OCI-LY1 (cell line): ENCODE measurements at regions not wholly inside any gene's neighbourhood (a gene's known extent, or its start where the extent isn't known, plus 50 kb on each side); places are given as distances from the start of the nearest gene placed in this dataset.

Source experiments
- H2AFZ ChIP-seq: fragments of 200-600 bp; sonication (generic), shearing (Covaris generic); 2 replicates; pipeline ENCODE4 v1.6.0; 2014; ENCODE audit warnings: antibody characterized with exemption, mild to moderate bottlenecking, low read length
- H3F3A ChIP-seq: fragments of 200-600 bp; sonication (generic), shearing (Covaris generic); 2 replicates; pipeline ENCODE4 v1.6.0; 2014; ENCODE audit warnings: mild to moderate bottlenecking, antibody characterized with exemption, low read length, moderate library complexity; ENCODE audit not compliant: insufficient read depth
- H3K27ac ChIP-seq: fragments of 200-600 bp; sonication (generic); 2 replicates; pipeline ENCODE4 v1.5.1; 2014; ENCODE audit warnings: low read length, mixed run types, mild to moderate bottlenecking, low read depth; ENCODE audit not compliant: poor library complexity, severe bottlenecking
- H3K27me3 ChIP-seq: fragments of 200-600 bp; sonication (generic); 2 replicates; pipeline ENCODE4 v1.6.0; 2014; ENCODE audit warnings: antibody characterized with exemption, mild to moderate bottlenecking, low read length, moderate library complexity; ENCODE audit not compliant: insufficient read depth
- H3K36me3 ChIP-seq: fragments of 200-600 bp; sonication (generic); 2 replicates; pipeline ENCODE4 v1.6.1; 2014; ENCODE audit warnings: mild to moderate bottlenecking, antibody characterized with exemption, low read length, moderate library complexity, mixed read lengths; ENCODE audit not compliant: insufficient read depth
- H3K4me1 ChIP-seq: fragments of 200-600 bp; sonication (generic); 2 replicates; pipeline ENCODE4 v1.5.1; 2014; ENCODE audit warnings: mild to moderate bottlenecking, low read length, moderate library complexity; ENCODE audit not compliant: insufficient read depth, severe bottlenecking
- H3K4me2 ChIP-seq: fragments of 200-600 bp; sonication (generic), shearing (Covaris generic); 2 replicates; pipeline ENCODE4 v1.6.1; 2014; ENCODE audit warnings: low read length
- H3K4me3 ChIP-seq: fragments of 200-600 bp; sonication (generic); 2 replicates; pipeline ENCODE4 v1.5.1; 2014; ENCODE audit warnings: low read length, low read depth, mild to moderate bottlenecking, mixed read lengths; ENCODE audit not compliant: poor library complexity, severe bottlenecking
- H3K79me2 ChIP-seq: fragments of 200-600 bp; shearing (Covaris generic); 2 replicates; pipeline ENCODE4 v1.6.1; 2016; ENCODE audit warnings: mixed run types, low read length, mixed read lengths; ENCODE audit not compliant: insufficient read depth
- H3K9ac ChIP-seq: fragments of 200-600 bp; sonication (generic), shearing (Covaris generic); 2 replicates; pipeline ENCODE4 v1.6.1; 2014; ENCODE audit warnings: mild to moderate bottlenecking, low read length, mixed read lengths
- H3K9me2 ChIP-seq: fragments of 200-600 bp; sonication (generic), shearing (Covaris generic); 2 replicates; pipeline ENCODE4 v1.6.1; 2014; ENCODE audit warnings: low read depth, mild to moderate bottlenecking, low read length, mixed read lengths
- H3K9me3 ChIP-seq: fragments of 200-600 bp; shearing (Covaris generic); 2 replicates; pipeline ENCODE4 v1.6.1; 2014; ENCODE audit warnings: low read length, mixed read lengths
- H4K20me1 ChIP-seq: fragments of 200-600 bp; sonication (generic), shearing (Covaris generic); 2 replicates; pipeline ENCODE4 v1.6.0; 2016; ENCODE audit warnings: mild to moderate bottlenecking, low read length; ENCODE audit not compliant: insufficient read depth
- EZH2 ChIP-seq: fragments of 200-600 bp; sonication (generic), shearing (Covaris generic); IDR thresholded peaks from 2 replicates; pipeline ENCODE4 v1.8.0; 2017; ENCODE audit warnings: borderline replicate concordance, mixed run types, mild to moderate bottlenecking, antibody characterized with exemption, low read length, moderate library complexity, mixed read lengths
- TF ChIP-seq, protein P1 (sequence below): fragments of 200-600 bp; sonication (generic), shearing (Covaris generic); IDR thresholded peaks from 2 replicates; pipeline ENCODE4 v1.5.1; 2017; ENCODE audit warnings: mild to moderate bottlenecking, antibody characterized with exemption, low read length, moderate library complexity, mixed read lengths

DNA sequence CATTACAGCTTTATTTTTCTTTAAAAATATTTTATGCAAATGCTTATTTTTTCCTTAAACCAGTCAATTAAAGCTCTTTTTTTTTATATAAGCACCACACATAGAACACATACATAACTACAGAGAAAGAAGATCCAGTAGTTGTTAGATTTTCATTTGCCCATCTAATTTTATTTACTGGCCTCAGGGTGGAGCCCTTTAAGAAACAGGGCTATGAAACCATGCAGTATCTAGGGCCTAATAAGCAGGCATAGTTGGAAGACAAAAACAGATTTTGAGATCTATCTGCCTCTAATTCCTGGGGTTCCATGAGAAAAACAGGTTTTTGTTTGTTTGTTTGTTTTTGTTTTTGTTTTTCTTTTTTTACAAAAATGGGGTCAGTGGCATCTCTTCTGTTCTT lies 120.6 kb downstream of the BCHE start:
- TF ChIP-seq EZH2, result no peak
- TF ChIP-seq, protein P1, sequence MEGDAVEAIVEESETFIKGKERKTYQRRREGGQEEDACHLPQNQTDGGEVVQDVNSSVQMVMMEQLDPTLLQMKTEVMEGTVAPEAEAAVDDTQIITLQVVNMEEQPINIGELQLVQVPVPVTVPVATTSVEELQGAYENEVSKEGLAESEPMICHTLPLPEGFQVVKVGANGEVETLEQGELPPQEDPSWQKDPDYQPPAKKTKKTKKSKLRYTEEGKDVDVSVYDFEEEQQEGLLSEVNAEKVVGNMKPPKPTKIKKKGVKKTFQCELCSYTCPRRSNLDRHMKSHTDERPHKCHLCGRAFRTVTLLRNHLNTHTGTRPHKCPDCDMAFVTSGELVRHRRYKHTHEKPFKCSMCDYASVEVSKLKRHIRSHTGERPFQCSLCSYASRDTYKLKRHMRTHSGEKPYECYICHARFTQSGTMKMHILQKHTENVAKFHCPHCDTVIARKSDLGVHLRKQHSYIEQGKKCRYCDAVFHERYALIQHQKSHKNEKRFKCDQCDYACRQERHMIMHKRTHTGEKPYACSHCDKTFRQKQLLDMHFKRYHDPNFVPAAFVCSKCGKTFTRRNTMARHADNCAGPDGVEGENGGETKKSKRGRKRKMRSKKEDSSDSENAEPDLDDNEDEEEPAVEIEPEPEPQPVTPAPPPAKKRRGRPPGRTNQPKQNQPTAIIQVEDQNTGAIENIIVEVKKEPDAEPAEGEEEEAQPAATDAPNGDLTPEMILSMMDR, result no peak
- Histone ChIP-seq H3K27ac (no peak overlapping the region), H3K36me3 (no peaks in the 10 kb centered on the region), H3K9me2 (no peaks in the 10 kb centered on the region), H3F3A (no peaks in the 10 kb centered on the region), H4K20me1 (no peaks in the 10 kb centered on the region), H3K4me2 (no peak overlapping the region), H3K4me1 (no peaks in the 10 kb centered on the region), H3K4me3 (no peak overlapping the region), H2AFZ (no peak overlapping the region), H3K79me2 (no peaks in the 10 kb centered on the region), H3K27me3 (no peaks in the 10 kb centered on the region), H3K9me3 (no peaks in the 10 kb centered on the region), H3K9ac (no peak overlapping the region)

DNA sequence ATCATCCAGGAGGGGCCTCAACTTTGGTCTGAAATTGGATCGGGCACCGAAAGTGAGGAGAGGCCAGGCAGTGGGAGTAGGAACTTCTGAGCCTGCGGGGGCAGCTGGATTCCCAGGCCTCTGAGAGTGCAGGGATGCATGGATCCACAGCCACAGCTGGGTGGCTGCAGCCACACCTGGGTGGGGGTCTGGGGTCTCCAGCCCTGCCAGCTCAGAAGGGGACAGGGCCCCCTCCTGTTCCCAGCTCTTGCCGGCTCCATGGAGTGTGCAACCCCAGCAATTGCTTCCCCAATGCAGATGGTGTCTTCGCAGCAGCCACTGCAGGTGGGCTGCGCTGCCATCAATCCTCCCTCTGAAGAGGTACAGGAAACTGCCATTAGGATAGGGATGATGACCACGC lies 123.7 kb downstream of the BCHE start:
- Histone ChIP-seq H3K9ac (no peak overlapping the region), H3K4me3 (no peak overlapping the region), H3K4me1 (no peaks in the 10 kb centered on the region), H3K4me2 (no peak overlapping the region), H3K27me3 (no peaks in the 10 kb centered on the region), H3K9me2 (no peaks in the 10 kb centered on the region), H3K36me3 (no peaks in the 10 kb centered on the region), H3K9me3 (no peaks in the 10 kb centered on the region), H3K27ac (no peak overlapping the region), H4K20me1 (no peaks in the 10 kb centered on the region), H3K79me2 (no peaks in the 10 kb centered on the region), H3F3A (no peaks in the 10 kb centered on the region), H2AFZ (no peak overlapping the region)
- TF ChIP-seq EZH2, result no peak
- TF ChIP-seq, protein P1, result no peak

DNA sequence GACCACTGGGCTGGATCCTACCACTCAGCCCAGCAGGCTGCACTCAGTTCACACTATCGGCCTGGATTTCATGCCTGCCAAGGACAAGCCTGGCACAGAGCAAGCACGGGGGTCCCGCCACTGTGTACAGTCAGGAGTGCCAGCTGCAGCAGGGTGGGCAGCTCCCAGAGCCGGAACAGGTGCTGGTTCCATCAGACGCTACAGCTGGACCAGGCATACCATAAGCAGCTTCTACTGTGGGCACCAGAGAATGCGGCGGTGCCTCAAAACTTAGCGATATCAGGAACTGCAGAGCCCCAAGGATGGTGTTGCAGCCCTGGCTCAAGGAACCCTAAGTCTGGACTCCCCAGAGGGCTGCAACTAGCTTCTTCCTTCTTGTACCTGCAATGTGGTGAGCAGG lies 124.8 kb downstream of the BCHE start:
- H3K4me2 ChIP-seq, result no peak overlapping the region
- no peak overlapping the region for H3K9ac ChIP-seq
- no peaks in the 10 kb centered on the region for H3K9me3 ChIP-seq
- no peak for TF ChIP-seq EZH2
- TF ChIP-seq, protein P1, result no peak
- H3K9me2 ChIP-seq, result no peaks in the 10 kb centered on the region
- H3K79me2 ChIP-seq, result no peaks in the 10 kb centered on the region
- H4K20me1 ChIP-seq, result no peaks in the 10 kb centered on the region
- no peaks in the 10 kb centered on the region for H3K27me3 ChIP-seq
- no peak overlapping the region for H3K4me3 ChIP-seq
- no peaks in the 10 kb centered on the region for H3K36me3 ChIP-seq
- H3K27ac ChIP-seq, result no peak overlapping the region
- H3F3A ChIP-seq, result no peaks in the 10 kb centered on the region
- H2AFZ ChIP-seq, result no peak overlapping the region
- H3K4me1 ChIP-seq, result no peaks in the 10 kb centered on the region
